ENCODE measurements at regions not wholly inside any gene's neighbourhood (a gene's known extent, or its start where the extent isn't known, plus 50 kb on each side); places are given as distances from the start of the nearest gene placed in this dataset.

GRCh38 chr10:131425752-131426533 lies 114.4 kb upstream of the TCERG1L start:
- DNase-seq: no peak

- no peak for DNase-seq
Measured at GRCh38 chr10:131426534-131426898, 115.0 kb upstream of the TCERG1L start.

DNA sequence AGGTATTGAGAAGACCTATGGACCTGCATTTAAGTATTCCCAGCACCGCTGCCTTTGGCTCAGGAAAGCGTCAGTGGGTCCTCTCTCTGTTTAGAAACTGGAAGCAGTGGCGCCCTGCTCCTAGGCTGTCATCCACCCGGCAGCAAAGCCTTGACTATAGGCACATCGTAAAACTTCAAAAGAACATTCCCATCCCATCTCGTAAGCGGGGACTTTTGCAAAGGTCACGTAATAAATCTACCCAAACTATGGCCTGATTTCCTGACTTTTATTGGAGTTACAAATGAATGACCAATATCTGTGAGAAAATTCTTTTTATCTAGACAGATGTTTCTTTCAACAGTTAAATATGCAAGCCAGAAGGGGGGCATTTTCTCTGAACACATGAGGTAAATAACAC lies 115.8 kb upstream of the TCERG1L start:
- DNase-seq: no peak

GRCh38 chr10:131427901-131428300 lies 116.4 kb upstream of the TCERG1L start:
- DNase-seq: no peak

DNA sequence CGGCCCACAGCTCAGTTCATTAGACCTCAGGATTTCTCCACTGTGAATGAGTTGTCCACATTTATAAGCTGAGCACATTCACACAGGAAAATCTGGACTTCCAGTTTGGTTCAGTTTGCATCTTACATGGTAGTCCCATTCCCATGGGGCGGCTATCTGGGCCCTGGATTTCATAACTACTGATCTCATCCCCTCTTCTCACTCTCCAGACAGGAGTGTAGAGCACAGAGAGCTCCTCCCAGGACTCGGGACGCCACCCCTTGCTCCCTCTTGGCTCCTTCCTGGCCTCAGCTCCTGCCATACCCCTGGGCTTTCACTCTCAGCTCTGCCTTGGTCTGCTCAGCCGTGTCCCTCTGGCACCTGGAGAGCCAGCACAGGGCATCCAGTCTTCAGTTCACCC lies 117.6 kb upstream of the TCERG1L start:
- DNase-seq: no peak

DNA sequence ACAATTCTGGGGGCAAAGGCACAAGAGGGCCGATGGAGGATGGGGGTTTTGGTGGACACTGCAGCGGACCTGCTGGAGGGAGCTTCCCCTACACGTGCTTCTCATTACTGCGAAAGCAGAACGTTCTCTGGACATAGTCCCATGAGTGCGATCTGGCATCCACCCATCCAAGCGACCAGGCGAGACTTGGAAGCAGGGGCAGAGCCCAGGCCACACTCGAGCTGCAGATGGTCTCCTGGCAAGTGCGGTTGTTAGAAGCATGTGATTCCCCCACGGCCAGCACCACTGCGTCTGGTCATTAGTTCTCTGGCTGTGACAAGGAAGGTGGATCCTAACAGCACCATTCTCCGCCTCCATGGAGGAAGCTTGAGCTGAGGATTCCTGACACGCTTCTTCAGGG lies 118.4 kb upstream of the TCERG1L start:
- no peak for DNase-seq

- DNase-seq: no peak
Measured at GRCh38 chr10:131430716-131431412, 119.3 kb upstream of the TCERG1L start.

GRCh38 chr10:131431533-131431932 lies 120.0 kb upstream of the TCERG1L start:
- no peak for DNase-seq

DNA sequence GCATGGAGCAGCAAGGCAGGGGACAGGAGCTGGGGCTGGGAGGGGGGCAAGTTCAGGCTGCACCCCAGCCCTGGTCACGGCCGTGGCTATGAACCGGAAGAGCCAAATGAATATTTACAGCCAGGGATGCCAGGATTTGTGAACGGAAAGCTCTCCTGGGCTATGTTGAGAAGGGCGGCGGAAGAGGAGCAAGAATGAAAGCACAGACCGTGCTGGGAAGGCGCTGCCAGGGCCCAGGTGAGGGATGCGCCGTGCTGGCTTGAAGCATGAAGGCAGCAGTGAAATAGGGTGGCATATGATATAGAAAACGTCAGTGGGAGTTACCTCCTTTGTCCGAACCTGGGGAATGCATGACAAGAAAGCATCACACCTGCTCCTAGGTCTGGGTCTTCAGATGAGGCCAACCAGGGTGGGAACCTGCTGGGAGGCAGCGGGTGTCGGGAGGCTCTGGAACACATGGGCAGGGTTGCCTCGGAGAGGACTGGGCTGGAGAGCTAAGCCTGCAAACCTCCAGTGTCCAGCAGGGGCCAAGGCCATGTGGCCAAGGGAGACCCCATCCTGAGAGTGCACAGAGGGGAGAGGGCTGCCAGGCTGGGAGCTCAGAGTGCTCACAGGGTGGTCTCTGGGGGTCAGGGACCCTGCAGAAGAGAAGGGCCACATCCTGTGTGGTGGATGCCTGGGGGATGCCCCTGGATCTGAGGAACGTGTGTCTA lies 120.6 kb upstream of the TCERG1L start:
- no peak for DNase-seq

DNA sequence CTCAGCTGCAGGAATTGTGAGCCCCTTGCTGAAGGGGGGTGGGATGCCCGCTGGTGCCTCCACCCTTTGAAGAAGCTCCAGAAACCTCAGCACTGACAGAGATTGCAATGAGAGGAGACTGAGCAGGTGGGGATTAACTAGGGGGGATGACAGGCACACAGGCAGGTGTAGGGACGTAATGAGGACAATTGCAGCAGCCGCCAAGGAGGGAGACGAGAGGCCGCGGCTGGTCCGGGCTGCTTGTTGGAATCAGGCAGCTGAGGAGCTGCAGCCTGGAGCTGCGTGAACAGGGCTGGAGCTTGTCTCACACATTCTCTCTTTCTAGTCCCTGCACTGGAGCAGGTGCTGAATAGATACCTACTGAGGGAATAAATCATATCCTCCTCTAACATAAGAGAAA lies 122.0 kb upstream of the TCERG1L start:
- no peak for DNase-seq

DNA sequence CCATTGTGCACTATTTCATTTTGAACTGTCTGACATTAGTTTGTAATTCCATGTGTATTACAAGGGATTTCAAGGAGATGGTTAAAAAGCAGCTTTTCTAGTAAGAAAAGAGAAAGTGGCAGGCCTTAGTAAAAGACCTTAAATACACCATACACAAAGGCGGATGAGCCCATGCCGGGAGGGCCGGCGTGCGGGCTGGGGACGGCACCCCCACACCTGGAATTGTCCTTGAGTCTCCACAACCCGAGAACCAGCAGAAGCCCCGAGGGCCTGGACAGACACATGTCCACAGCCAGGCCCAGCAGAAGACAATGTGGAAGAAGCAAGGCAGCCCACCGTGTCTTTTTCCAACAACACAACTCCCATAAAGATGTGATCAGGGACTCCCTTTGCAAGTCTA lies 123.7 kb upstream of the TCERG1L start:
- no peak for DNase-seq

- no peak for DNase-seq
Measured at GRCh38 chr10:131435760-131436457, 124.4 kb upstream of the TCERG1L start.

DNA sequence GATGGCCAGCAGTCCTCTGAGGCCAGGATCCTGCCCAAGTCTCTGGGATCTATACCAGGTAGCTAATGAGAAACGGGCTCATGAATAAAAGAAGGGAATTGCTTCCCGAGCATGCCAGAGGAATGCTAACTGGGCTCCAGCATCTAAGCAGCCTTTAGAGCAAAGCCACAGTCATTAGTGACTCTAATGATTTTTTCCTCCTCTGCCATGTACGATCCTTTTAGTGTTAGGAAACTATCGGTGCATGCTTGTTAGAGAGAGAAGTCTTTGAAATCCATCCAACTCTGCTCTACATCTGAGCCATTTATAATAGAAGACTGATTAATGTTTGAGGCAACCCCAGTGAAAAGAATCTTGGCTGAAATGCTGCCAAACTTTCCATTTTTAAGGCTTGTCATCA lies 124.9 kb upstream of the TCERG1L start:
- DNase-seq: no peak

DNA sequence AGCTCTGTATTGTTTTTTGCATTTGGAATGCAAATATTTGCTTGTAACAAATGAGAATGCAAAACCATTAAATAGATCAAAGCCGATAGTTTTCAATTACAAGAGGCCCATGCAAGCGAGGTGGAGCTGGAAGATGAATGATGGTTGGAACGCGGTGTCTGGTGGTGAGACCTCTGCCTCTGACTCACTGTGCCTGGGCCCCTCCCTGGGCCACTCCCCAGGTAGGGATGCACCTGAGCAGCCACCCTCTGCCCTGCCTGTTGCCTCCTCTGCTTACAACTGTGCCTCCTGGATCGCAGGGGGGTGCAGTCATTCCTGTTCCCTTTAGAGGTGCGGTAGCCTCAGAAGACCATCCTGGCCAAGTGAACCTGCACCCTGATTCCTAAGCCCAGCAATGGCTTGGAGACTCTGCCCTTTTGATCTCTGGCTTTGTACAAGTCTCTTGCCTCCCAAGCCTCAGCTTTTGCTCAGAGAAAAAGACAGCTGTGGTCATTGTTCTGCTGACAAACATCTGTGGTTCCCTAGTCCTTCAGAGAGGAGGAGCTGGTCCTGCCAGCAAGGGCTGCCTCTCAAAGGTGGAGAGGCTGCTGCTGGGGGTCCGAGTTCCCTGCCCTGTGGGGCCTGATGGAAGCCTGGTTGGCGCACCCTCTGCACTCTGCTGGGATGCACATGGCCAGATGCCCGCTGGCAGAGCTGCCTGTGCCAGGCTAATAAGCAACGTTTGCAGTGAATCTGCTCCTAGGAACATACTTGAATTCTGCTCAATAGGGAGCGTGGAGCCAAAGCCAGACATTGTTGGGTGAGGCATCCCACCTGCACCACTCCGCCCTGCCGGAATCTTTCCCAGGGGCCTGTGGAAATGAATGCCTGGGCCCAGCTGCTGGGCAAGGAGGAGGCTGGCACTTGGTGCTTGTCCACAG lies 126.3 kb upstream of the TCERG1L start:
- DNase-seq: no peak

GRCh38 chr10:131438665-131439064 lies 127.1 kb upstream of the TCERG1L start:
- DNase-seq: no peak

DNA sequence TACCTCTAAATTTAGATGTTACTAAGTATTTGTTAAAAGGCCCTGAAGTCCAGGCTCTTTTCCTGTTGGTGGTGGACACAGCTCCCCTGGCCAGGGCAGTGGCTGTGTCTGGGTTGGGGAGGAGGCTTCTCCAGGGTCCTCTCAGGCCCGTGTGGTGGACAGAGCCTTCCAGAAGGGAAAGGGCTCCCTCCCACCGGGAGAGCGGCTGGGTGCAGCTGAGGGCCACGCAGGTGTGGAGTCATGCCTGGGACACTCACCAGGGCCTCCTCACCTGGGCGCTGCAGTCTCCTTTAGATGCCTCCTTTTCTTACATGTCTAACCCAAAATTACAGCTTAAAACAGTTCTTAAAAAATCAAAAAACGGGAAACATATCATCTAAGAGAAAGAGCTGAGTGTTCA lies 128.2 kb upstream of the TCERG1L start:
- DNase-seq: no peak

DNA sequence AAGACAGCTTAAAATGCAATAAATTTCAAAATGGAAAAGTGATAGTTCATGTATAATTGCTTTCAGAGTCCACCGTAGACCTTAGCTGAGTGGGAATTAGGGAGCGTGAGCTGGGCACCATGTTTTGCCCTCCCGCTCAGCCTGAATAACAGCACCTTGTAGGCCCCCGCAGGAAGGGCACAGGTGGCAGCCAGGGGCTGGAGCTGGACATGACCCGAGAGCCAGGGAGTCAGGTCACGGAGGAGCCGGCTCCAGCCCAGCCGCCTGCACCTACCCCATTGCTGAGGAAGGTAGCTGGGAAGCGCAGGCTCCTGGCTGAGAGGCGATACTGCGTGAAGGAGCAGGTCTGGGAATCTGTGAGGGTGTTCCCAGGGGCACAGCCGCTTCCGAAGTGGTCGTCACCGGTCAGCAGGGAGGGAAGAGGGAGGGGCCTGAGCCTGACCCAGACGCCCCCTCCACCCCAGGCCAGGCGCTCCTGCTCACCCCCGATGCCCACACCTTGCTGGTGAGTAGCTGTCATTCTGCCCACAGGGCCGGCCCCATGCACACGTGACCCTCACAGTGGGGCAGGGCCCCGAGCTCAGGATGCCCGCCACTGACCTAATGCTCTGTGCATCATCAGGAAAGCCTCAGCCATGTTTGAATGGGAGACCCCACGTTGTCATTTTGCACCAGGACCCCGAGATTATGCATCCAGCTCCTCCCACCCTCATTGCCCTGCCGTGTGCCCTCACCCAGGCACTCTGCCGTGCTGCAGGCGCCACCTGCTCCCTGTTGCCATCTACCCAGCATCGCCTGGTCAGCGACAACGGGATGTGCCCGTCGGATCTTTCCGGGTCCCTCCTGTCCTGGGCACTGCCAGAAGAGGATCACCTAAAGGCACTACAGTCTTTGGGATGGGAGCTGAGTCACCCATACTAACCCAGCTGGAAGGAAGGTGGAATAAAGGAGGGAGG lies 129.2 kb upstream of the TCERG1L start:
- DNase-seq: no peak

GRCh38 chr10:131442271-131442670 lies 130.8 kb upstream of the TCERG1L start:
- no peak for DNase-seq

DNA sequence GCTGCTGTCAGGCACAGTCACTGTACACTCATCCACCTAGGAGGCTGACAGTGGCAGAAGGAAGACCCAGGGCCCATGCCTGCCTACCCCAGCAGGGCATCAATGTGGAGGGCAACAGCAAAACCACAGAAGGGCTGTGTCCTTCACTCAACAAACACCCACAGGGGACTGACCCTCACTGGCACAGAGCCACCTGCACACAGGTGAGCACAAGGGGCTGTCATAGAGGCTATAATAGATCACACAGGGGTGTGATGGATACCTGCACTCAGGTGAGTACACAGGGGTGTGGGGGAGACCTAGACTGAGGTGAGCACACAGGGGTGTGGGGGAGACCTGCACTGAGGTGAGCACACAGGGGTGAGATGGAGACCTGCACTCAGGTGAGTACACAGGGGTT lies 132.8 kb upstream of the TCERG1L start:
- no peak for DNase-seq

GRCh38 chr10:131444862-131445461 lies 133.4 kb upstream of the TCERG1L start:
- DNase-seq: no peak

GRCh38 chr10:131445623-131446022 lies 134.1 kb upstream of the TCERG1L start:
- DNase-seq: no peak

All from CD4-positive, alpha-beta T cell treated with Interferon gamma for 1 hour (primary cell).